ENCODE measurements at regions not wholly inside any gene's neighbourhood (a gene's known extent, or its start where the extent isn't known, plus 50 kb on each side); places are given as distances from the start of the nearest gene placed in this dataset.

GRCh38 chr5:3142261-3143027 lies 391.0 kb upstream of the IRX2 start:
- no peak for TF ChIP-seq CTCF (IDR thresholded peaks at IDR 0.05; ENCODE audit: borderline replicate concordance, extremely low read depth, low read length, poor library complexity, severe bottlenecking)
- TF ChIP-seq EZH2 (IDR thresholded peaks at IDR 0.05; ENCODE audit: borderline replicate concordance, low read depth, low read length, severe bottlenecking) = no peak

All from DND-41 (cell line).